Gastrocnemius medialis (tissue), 4 donors: ENCODE measurements at regions not wholly inside any gene's neighbourhood (a gene's known extent, or its start where the extent isn't known, plus 50 kb on each side); places are given as distances from the start of the nearest gene placed in this dataset.

Experiments
- CTCF ChIP-seq, 5 experiments: fragments of 450-650 bp in 3 of 5; fragments of 200-600 bp in 2 of 5; sonication (generic) in 2 of 5; IDR thresholded peaks in 4 of 5; conservative IDR thresholded peaks in 1 of 5; 1 replicate in 4 of 5; 2 replicates in 1 of 5; pipeline ENCODE4 v1.5.1; 2016 to 2019; ENCODE audit warnings: antibody characterized with exemption in 5 of 5, mild to moderate bottlenecking in 3 of 5, moderate library complexity in 3 of 5
- POLR2A ChIP-seq, 2 donors: fragments of 450-650 bp; IDR thresholded peaks; one replicate each; pipeline ENCODE4 v1.6.1; 2017; ENCODE audit warnings: antibody characterized with exemption in 2 of 2, mild to moderate bottlenecking in 2 of 2, moderate library complexity in 2 of 2

DNA sequence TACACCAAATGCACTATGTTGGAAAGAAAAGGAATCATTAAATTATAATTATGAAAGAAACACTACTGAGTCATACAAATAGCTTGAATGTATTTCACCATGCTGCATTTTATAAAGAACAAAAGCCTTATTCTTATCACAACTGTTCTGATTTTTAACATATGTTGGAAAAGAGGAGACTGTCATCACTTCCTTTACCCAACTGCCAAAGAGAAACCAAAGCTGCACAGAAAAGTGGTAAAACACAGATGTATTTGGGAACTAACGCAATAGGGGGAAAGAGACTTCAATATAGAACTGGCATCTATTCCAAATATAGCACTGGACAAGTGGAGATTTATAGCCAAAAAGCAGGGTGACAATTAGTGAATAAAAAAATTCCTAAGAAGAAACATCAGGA, 181.0 kb downstream of the SPANXN3 start:
- TF ChIP-seq CTCF (IDR thresholded peaks at IDR 0.05 in 4 of 5, conservative IDR thresholded peaks at IDR 0.05 in 1 of 5), result no peak
- TF ChIP-seq POLR2A (IDR thresholded peaks at IDR 0.05), result no peak
